ENCODE measurements at regions not wholly inside any gene's neighbourhood (a gene's known extent, or its start where the extent isn't known, plus 50 kb on each side); places are given as distances from the start of the nearest gene placed in this dataset.

- TF ChIP-seq, protein P1, sequence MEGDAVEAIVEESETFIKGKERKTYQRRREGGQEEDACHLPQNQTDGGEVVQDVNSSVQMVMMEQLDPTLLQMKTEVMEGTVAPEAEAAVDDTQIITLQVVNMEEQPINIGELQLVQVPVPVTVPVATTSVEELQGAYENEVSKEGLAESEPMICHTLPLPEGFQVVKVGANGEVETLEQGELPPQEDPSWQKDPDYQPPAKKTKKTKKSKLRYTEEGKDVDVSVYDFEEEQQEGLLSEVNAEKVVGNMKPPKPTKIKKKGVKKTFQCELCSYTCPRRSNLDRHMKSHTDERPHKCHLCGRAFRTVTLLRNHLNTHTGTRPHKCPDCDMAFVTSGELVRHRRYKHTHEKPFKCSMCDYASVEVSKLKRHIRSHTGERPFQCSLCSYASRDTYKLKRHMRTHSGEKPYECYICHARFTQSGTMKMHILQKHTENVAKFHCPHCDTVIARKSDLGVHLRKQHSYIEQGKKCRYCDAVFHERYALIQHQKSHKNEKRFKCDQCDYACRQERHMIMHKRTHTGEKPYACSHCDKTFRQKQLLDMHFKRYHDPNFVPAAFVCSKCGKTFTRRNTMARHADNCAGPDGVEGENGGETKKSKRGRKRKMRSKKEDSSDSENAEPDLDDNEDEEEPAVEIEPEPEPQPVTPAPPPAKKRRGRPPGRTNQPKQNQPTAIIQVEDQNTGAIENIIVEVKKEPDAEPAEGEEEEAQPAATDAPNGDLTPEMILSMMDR (conservative IDR thresholded peaks at IDR 0.05; ENCODE audit: low read depth, low read length): no peak
- no peak for TF ChIP-seq CHD1 (IDR thresholded peaks at IDR 0.05; ENCODE audit: low read depth, low read length)
- no peak for TF ChIP-seq POLR2A (IDR thresholded peaks at IDR 0.05; ENCODE audit: low read depth, low read length)
- no peak for TF ChIP-seq MXI1 (IDR thresholded peaks at IDR 0.05; ENCODE audit: borderline replicate concordance, low read depth, low read length)
- no peak for TF ChIP-seq MAZ (IDR thresholded peaks at IDR 0.05; ENCODE audit: borderline replicate concordance, low read depth, low read length)
- TF ChIP-seq FOS (IDR thresholded peaks at IDR 0.05; ENCODE audit: low read depth, low read length): no peak
- TF ChIP-seq, protein P2, sequence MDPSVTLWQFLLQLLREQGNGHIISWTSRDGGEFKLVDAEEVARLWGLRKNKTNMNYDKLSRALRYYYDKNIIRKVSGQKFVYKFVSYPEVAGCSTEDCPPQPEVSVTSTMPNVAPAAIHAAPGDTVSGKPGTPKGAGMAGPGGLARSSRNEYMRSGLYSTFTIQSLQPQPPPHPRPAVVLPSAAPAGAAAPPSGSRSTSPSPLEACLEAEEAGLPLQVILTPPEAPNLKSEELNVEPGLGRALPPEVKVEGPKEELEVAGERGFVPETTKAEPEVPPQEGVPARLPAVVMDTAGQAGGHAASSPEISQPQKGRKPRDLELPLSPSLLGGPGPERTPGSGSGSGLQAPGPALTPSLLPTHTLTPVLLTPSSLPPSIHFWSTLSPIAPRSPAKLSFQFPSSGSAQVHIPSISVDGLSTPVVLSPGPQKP (IDR thresholded peaks at IDR 0.05; ENCODE audit: borderline replicate concordance, low read depth, low read length): no peak
- TF ChIP-seq RAD21 (IDR thresholded peaks at IDR 0.05; ENCODE audit: low read length): no peak
- no peak for TF ChIP-seq NFE2L2 (IDR thresholded peaks at IDR 0.05; ENCODE audit: low read depth, low read length)
These were observed 121.9 kb downstream of the CAND1 start for GRCh38 chr12:67391034-67391433.
